Left cardiac atrium (tissue), 4 donors: ENCODE measurements at regions not wholly inside any gene's neighbourhood (a gene's known extent, or its start where the extent isn't known, plus 50 kb on each side); places are given as distances from the start of the nearest gene placed in this dataset.

Experiments used
- ATAC-seq, 2 donors: fragments of 200-7000 bp; cut with Tn5 transposase; one replicate each; pipeline ENCODE4 v1.9.1; 2020; ENCODE audit warnings: mild to moderate bottlenecking in 2 of 2, moderate library complexity in 2 of 2
- DNase-seq: peaks from one replicate; pipeline ENCODE4 v3.0.0-alpha.2; 2020
- intact Hi-C, 2 donors: fragments of 100-400 bp; cut with DNase I; formaldehyde crosslinking; loops; one replicate each; pipeline versions ENCODE4 v1.14.1 to v1.15.1; 2022 to 2023
- donor health status: DM: no; HTN: yes; CAD: no.
- donor health status: DM: no; HTN: yes; CAD: no; lungs with severe emphysema.
- donor health status: DM: yes; HTN: yes; CAD: no.
- donor health status: Dilated cardiomyopathy.

- intact Hi-C loops: loop anchor here in 1 of 2 donors (5.0 kb wide), 1 partner anchor 301 kb away; no protein-coding TSS in a partner anchor
- ATAC-seq (no peak), DNase-seq (no peak)
Observed at GRCh38 chr10:129333706-129334105, 133.3 kb upstream of the MGMT start.

- DNase-seq: no peak
- intact Hi-C loops: loop anchor here in 1 of 2 donors (5.0 kb wide), 1 partner anchor 302 kb away; no protein-coding TSS in a partner anchor
- no peak for ATAC-seq
Observed at GRCh38 chr10:129334266-129334665, 132.8 kb upstream of the MGMT start.

DNA sequence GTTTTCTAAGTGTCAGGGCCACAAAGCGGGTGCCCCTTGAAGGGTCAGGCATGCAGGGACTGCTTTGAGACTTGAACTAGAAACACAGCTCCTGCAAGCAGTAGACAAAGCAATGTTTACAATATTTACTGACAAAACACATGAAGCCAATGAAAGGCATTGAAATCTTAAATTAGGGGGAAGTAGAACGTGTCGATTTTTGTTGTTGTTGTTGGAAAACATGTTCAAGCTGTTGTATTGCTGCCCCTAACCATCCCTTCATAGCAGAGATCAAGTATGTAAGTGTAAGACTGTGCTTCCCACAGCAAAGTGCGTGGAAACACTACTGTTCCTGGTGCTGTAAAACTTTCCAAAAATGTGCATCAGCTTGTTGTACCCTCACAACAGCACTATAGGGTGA, 131.6 kb upstream of the MGMT start:
- intact Hi-C loops: no loop called here

DNA sequence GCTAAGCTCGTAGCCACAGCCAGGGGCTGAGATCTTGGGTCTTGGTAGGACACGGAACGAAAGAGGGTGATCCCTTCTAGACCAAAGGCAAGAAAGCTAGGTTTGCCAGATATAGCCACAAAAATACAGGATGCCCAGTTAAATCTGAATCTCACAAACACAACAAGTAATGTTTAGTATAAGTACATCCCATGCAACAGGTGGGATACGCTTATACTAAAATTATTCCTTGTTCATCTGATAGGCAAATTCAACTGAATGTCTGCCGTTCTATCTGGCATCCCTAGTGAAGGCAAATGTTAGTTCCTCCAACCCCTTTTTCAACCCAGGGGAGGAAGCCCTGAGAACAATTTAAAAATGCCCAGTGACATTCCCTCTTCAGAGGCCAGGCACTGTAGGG, 131.1 kb upstream of the MGMT start:
- ATAC-seq (no peak), DNase-seq (no peak)
- intact Hi-C loops: no loop called here

More for the DNA sequence above, 131.6 kb upstream of the MGMT start:
- ATAC-seq (no peak), DNase-seq (no peak)

DNA sequence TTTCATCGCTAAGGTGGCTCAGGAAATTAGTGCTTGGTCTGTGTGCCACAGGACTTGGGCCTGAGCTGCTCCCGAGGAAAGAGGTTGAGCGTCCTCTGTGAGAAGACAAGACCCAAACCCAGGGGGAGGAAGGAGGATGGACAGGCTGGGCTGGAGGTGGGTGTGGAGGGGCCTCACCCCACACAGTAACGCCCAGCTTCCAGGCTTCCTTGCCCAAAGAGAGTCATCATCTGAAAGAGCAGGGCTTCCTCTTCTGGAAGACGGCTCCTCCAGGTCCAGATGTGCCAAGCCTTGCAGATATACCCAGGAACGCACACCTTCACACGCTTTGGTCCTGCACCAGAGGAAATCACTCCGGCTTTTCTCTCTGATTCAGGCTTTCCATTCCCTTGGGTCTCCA, 127.8 kb upstream of the MGMT start:
- intact Hi-C loops: no loop called here
- DNase-seq (no peak), ATAC-seq (no peak)

- DNase-seq: no peak
- no peak for ATAC-seq
- intact Hi-C loops: no loop called here
Observed at GRCh38 chr10:129339841-129340240, 127.2 kb upstream of the MGMT start.

DNA sequence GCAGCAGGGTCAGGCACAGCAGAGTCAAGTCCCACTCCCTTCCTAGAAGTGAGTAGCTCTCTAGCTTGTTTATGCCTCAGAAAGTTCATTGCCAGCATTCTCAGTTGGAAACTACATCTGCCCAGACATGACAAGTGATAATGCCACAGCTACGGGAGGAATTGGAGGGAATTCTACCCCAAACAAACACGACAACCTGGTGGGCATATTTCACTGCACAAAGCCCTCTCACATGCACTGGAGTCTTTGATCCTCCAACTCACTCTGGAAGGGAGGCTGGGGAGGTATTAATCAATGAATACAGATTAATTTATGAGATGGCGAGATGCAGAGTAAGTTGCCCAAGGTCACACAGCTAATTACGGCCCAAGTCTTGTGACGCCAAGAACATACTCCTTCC, 126.0 kb upstream of the MGMT start:
- intact Hi-C loops: no loop called here
- DNase-seq: no peak
- ATAC-seq: no peak

DNA sequence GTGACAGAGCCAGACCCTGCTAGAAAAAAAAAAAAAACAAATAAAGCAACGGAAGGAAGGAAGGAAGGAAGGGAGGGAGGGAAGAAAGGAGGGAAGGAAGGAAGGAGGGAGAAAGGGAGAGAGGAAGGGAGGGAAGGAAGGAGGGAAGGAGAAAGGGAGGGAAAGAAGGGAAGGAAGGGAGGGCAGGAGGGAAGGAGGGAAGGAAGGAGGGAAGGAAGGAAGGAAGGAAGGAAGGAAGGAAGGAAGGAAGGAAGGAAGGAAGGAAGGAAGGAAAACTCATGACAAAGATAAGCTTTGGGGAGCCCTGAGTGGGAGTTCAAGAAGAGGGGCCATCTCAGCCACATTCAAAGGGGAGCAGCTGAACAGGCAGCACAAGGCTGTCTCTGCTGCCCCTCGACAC, 124.7 kb upstream of the MGMT start:
- DNase-seq (no peak), ATAC-seq (no peak)
- intact Hi-C loops: no loop called here

GRCh38 chr10:129343141-129343540, 123.9 kb upstream of the MGMT start:
- DNase-seq (no peak), ATAC-seq (no peak)
- intact Hi-C loops: no loop called here

GRCh38 chr10:129344103-129344502, 122.9 kb upstream of the MGMT start:
- DNase-seq (no peak), ATAC-seq (no peak)
- intact Hi-C loops: no loop called here

- ATAC-seq (no peak), DNase-seq (no peak)
- intact Hi-C loops: no loop called here
Observed at GRCh38 chr10:129344731-129345355, 122.2 kb upstream of the MGMT start.

DNA sequence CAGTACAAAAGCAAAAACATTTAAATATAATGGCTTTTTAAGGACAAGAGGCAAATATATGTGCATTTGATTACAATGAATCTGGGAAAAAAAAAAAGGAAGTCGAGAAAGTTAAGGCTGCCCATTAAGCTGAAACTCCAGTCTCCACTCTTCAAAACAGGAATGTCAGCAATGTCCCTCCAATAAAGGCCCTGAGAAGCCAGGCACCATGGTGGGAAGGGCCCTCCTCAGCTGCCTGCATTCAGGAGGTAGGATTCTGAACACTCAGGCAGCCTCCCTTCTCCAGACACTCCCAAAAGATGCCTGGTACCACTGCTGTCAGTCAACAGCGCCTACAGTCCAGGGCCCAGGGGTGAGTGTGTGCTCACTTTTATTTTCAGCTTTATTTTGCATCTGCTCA, 121.3 kb upstream of the MGMT start:
- DNase-seq (no peak), ATAC-seq (no peak)
- intact Hi-C loops: no loop called here

DNA sequence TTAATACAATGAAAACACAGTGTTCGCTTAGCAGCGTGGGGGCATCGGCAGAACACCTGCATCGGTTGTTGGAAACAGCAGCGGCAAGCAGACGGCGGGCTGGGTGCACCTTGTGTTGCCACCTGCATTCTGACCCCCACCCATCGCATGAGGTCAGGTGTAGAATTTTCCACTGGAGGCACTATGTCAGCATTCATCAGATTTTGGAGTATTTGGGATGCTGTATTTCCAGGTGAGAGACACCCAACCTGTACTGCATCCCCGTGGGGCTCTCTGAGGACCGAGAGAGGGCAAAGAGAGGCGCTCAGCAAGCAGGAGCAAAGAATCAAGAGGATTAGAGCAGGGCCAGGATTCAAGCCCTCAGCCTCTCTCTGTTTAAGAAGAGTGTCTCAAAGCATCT, 116.4 kb upstream of the MGMT start:
- DNase-seq (no peak), ATAC-seq (no peak)
- intact Hi-C loops: no loop called here

- DNase-seq: no peak
- intact Hi-C loops: no loop called here
- no peak for ATAC-seq
Observed at GRCh38 chr10:129353101-129353500, 113.9 kb upstream of the MGMT start.

DNA sequence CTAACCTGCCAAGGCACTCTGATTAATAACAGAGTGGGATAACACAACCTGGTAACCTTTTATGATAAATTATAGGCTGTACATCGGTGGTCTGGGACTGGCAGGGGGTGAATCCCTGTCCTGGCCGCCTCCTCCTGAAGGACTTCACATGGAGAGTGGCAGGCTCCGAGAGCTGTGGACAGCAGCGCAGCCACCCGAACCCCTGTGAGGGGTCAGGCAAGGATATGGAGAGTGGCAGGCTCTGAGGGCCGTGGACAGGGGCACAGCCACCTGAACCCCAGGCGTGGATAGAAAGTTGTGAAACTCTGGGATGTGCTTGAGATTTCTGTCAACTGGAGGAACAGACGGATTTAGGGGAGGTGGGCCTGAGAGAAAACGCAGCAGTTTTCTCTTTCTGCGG, 107.0 kb upstream of the MGMT start:
- DNase-seq: no peak
- intact Hi-C loops: no loop called here

DNA sequence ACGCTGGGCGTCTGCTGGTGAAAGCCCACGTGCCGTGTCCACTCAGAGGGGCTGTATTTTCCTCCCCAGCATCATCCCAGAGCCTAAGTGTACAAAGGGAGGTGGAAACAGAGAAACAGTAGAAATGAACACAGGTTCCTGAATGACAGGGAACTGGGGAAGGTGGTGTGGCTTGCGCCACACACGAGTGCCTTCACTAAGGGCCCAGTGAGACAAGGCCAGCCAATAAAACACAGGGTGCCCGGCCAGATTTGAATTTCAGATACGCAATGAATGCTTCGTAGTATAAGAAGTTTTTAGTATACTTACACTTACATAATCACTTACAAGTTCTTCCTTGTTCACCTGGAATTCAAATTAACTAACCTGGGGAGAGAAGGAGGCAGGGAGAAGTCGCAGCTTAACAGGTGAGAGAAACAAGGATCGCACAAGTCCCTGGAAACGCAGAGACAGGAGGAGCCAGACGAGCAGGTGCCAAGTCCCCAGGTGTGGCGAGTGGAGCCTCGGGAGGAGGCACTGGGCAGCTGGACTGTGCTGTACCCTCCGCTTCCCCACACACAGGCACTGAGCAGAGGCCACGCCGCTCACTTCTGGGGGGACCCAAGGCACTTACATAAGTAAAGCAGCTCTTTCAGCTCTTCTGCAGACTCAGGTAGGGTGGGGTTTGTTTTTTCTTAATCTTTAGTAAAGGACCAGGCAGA, 105.2 kb upstream of the MGMT start:
- intact Hi-C loops: no loop called here
- no peak for DNase-seq
- ATAC-seq: no peak

More for the DNA sequence above, 107.0 kb upstream of the MGMT start:
- ATAC-seq: no peak

DNA sequence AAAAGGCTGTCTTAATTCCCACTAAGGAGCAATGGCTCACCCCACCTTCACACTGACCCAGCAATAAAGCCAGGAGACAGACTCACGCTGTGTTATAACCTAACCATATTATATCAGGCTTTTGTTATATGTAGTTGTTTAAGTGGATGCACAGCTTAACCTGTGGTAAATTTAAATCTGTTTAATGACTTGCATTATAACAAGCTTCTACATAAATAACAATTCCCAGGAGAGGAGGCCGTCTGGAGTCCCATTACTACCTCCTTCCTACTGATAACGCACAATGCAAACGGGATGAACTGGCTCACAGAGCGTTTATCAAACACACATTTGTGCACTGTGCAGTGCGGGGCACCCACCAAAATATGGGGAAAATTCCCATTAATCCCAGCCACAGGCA, 102.1 kb upstream of the MGMT start:
- ATAC-seq: no peak
- intact Hi-C loops: no loop called here
- no peak for DNase-seq

DNA sequence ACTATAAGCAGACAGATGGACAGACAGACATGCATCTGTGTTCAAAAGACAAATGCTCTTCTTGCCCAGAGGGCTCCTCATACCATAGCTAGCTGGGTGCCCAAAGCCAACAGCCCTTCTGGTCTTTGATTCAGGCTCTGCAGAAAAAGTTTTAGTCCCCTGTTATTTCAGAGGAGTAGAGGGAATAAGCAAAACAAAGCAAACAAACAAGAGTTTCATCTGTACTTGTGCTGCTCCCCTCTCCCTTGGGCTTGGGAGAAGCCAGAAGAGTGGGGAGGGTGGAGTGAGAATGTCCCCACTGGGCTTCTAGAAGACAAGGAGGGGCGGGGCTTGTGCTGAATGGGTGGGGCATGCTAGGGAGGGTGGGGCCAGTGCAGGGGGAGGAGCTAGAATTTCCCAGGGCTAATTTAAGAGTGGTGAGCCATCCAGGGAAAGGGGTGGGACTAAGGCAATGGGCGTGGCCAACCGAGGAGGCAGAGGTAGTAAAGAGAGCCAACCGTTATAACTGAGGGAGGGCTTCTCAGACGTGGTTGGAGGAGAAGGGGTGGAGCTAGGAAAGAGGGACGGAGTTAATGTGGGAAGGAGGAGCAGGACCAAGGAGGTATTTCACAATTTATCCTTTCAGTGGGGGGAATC, 101.2 kb upstream of the MGMT start:
- ATAC-seq: no peak
- intact Hi-C loops: no loop called here
- DNase-seq: no peak

GRCh38 chr10:129366450-129366849, 100.6 kb upstream of the MGMT start:
- ATAC-seq (no peak), DNase-seq (no peak)
- intact Hi-C loops: no loop called here

DNA sequence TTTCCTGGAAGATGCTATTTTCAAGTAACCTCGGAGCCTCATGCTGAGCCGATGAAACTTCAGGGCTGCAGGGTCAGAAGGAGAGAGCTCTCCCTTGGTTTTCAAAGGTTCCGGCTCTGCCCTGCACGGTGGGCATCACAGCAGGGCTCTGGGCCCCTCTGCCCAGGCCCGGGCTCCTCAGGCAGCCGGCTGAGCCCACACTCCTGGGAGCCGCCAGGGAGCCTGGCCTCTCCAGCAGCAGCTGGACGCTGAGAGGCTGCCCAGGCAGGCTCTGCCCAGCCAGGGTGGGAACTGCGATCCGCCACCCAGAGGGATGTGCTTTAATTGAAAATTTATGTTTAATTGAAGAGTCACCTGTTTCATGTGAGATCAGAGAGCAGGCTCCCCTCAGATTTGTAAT, 97.5 kb upstream of the MGMT start:
- intact Hi-C loops: no loop called here
- DNase-seq: no peak
- no peak for ATAC-seq

GRCh38 chr10:129371541-129371940, 95.5 kb upstream of the MGMT start:
- DNase-seq: no peak
- intact Hi-C loops: no loop called here
- no peak for ATAC-seq
